HepG2 (cell line): ENCODE measurements at regions not wholly inside any gene's neighbourhood (a gene's known extent, or its start where the extent isn't known, plus 50 kb on each side); places are given as distances from the start of the nearest gene placed in this dataset.

Source experiments
- ATM ChIP-seq: fragments of 450-650 bp; IDR thresholded peaks from 2 replicates; pipeline ENCODE4 v1.7.1; 2017; ENCODE audit warnings: mild to moderate bottlenecking, borderline replicate concordance
- MAFK ChIP-seq, 2 experiments: IDR thresholded peaks in 1 of 2; conservative IDR thresholded peaks in 1 of 2; 2 replicates each; pipeline ENCODE4 v1.6.1; 2011; ENCODE audit warnings: improper control_type of control experiment in 2 of 2, low read length in 2 of 2
- ZNF674 ChIP-seq: sonication (generic); formaldehyde crosslinking; IDR thresholded peaks from 2 replicates; pipeline ENCODE4 v1.5.0; 2020; ENCODE audit warnings: low read depth, mild to moderate bottlenecking, missing genetic modification reagents
- ZNF775 ChIP-seq: sonication (generic); formaldehyde crosslinking; IDR thresholded peaks from 2 replicates; pipeline ENCODE4 v1.4.0; 2020; ENCODE audit warnings: missing genetic modification reagents, mild to moderate bottlenecking, moderate library complexity, borderline replicate concordance
- TF ChIP-seq, protein P1 (sequence below), 2 experiments: fragments of 450-650 bp in 1 of 2; sonication (generic) in 1 of 2; formaldehyde crosslinking in 1 of 2; IDR thresholded peaks; 2 replicates each; pipeline versions ENCODE4 v1.6.1 to v1.8.0; 2016 to 2022; ENCODE audit warnings: antibody characterized with exemption in 1 of 2, mild to moderate bottlenecking in 1 of 2, missing genetic modification reagents in 1 of 2

DNA sequence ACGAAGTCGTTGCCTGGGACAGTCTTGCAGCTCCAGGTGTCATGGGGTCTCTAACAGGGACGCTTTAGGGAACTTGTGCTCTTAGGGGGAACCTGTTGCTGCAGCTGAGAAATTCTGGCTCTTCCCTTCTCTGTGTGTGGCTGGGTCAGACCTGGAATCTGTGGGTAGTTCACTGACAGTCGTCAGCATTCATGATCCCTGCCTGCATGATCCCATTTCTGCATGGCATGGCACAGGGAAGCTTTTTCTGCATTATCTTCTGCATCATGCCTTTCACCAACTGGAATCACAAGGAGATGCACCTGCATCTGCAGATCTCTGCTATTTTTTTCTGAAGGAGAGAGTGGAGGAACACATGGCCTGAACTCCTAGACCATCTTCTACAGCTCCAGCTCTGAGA lies 85.6 kb downstream of the SOX9 start (continued):
- TF ChIP-seq ATM (no peak), ZNF674 (no peak), MAFK (conservative IDR thresholded peaks at IDR 0.05 in 1 of 2, IDR thresholded peaks at IDR 0.05 in 1 of 2; ENCODE audit: low read length in 2 of 2) (no peak), ZNF775 (CRISPR knock-in tag) (no peak)
- TF ChIP-seq, protein P1, sequence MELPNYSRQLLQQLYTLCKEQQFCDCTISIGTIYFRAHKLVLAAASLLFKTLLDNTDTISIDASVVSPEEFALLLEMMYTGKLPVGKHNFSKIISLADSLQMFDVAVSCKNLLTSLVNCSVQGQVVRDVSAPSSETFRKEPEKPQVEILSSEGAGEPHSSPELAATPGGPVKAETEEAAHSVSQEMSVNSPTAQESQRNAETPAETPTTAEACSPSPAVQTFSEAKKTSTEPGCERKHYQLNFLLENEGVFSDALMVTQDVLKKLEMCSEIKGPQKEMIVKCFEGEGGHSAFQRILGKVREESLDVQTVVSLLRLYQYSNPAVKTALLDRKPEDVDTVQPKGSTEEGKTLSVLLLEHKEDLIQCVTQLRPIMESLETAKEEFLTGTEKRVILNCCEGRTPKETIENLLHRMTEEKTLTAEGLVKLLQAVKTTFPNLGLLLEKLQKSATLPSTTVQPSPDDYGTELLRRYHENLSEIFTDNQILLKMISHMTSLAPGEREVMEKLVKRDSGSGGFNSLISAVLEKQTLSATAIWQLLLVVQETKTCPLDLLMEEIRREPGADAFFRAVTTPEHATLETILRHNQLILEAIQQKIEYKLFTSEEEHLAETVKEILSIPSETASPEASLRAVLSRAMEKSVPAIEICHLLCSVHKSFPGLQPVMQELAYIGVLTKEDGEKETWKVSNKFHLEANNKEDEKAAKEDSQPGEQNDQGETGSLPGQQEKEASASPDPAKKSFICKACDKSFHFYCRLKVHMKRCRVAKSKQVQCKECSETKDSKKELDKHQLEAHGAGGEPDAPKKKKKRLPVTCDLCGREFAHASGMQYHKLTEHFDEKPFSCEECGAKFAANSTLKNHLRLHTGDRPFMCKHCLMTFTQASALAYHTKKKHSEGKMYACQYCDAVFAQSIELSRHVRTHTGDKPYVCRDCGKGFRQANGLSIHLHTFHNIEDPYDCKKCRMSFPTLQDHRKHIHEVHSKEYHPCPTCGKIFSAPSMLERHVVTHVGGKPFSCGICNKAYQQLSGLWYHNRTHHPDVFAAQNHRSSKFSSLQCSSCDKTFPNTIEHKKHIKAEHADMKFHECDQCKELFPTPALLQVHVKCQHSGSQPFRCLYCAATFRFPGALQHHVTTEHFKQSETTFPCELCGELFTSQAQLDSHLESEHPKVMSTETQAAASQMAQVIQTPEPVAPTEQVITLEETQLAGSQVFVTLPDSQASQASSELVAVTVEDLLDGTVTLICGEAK (IDR thresholded peaks at IDR 0.05): no peak
- TF ChIP-seq, protein P1 (CRISPR knock-in tag; IDR thresholded peaks at IDR 0.05): no peak
- TF ChIP-seq, all 625 proteins: peak for 0
